SK-N-SH treated with all-trans-retinoic acid at 6 μM for 48 hours (cell line): ENCODE measurements at regions not wholly inside any gene's neighbourhood (a gene's known extent, or its start where the extent isn't known, plus 50 kb on each side); places are given as distances from the start of the nearest gene placed in this dataset.

Experiments used
- ATAC-seq: fragments of 200-7000 bp; cut with Tn5 transposase; 3 replicates; pipeline ENCODE4 v1.9.1; 2020; ENCODE audit warnings: mild to moderate bottlenecking, moderate library complexity
- BACH2 ChIP-seq: fragments of 250-450 bp; sonication (Bioruptor Pico); IDR thresholded peaks from 2 replicates; pipeline ENCODE4 v1.9.0; 2021; ENCODE audit warnings: mild to moderate bottlenecking, borderline replicate concordance
- CSDC2 ChIP-seq: fragments of 250-450 bp; sonication (Bioruptor Pico); IDR thresholded peaks from 2 replicates; pipeline ENCODE4 v1.5.0; 2020; ENCODE audit warnings: mild to moderate bottlenecking, moderate library complexity
- ESRRG ChIP-seq: fragments of 250-450 bp; sonication (Bioruptor Pico); IDR thresholded peaks from 2 replicates; pipeline ENCODE4 v1.6.1; 2021; ENCODE audit warnings: mild to moderate bottlenecking
- ISL1 ChIP-seq: fragments of 250-450 bp; sonication (Bioruptor Pico); IDR thresholded peaks from 2 replicates; pipeline ENCODE4 v2.1.2; 2022; ENCODE audit warnings: mild to moderate bottlenecking, moderate library complexity
- PPARA ChIP-seq: fragments of 250-450 bp; sonication (Bioruptor Pico); IDR thresholded peaks from 2 replicates; pipeline ENCODE4 v1.5.0; 2020; ENCODE audit warnings: mild to moderate bottlenecking, borderline replicate concordance
- RARB ChIP-seq: fragments of 250-450 bp; sonication (Bioruptor Pico); IDR thresholded peaks from 2 replicates; pipeline ENCODE4 v1.8.0; 2021; ENCODE audit warnings: mild to moderate bottlenecking, moderate library complexity
- SNAI2 ChIP-seq: fragments of 250-450 bp; sonication (Bioruptor Pico); IDR thresholded peaks from 2 replicates; pipeline ENCODE4 v1.5.0; 2020; ENCODE audit warnings: mild to moderate bottlenecking, moderate library complexity
- TCF4 ChIP-seq: fragments of 250-450 bp; sonication (Bioruptor Pico); IDR thresholded peaks from 2 replicates; pipeline ENCODE4 v1.8.0; 2021; ENCODE audit warnings: mild to moderate bottlenecking, moderate library complexity, borderline replicate concordance
- TOX ChIP-seq: fragments of 250-450 bp; sonication (Bioruptor Pico); IDR thresholded peaks from 2 replicates; pipeline ENCODE4 v1.8.0; 2021; ENCODE audit warnings: mild to moderate bottlenecking, moderate library complexity, borderline replicate concordance
- ZC3H10 ChIP-seq: fragments of 250-450 bp; sonication (Bioruptor Pico); IDR thresholded peaks from 2 replicates; pipeline ENCODE4 v1.5.1; 2021; ENCODE audit warnings: mild to moderate bottlenecking, moderate library complexity
- ZFP3 ChIP-seq: fragments of 250-450 bp; sonication (Bioruptor Pico); IDR thresholded peaks from 2 replicates; pipeline ENCODE4 v1.5.0; 2020; ENCODE audit warnings: mild to moderate bottlenecking, moderate library complexity
- ZFP30 ChIP-seq: fragments of 450-650 bp; formaldehyde crosslinking; IDR thresholded peaks from 2 replicates; pipeline ENCODE4 v1.5.0; 2022; ENCODE audit warnings: mild to moderate bottlenecking, moderate library complexity
- ZNF565 ChIP-seq: fragments of 450-650 bp; formaldehyde crosslinking; conservative IDR thresholded peaks from 2 replicates; pipeline ENCODE4 v1.5.0; 2020; ENCODE audit warnings: low read depth, mild to moderate bottlenecking, moderate library complexity
- ZNF70 ChIP-seq: fragments of 450-650 bp; formaldehyde crosslinking; IDR thresholded peaks from 2 replicates; pipeline ENCODE4 v1.5.0; 2020; ENCODE audit warnings: mild to moderate bottlenecking, moderate library complexity
- ZNF8 ChIP-seq: fragments of 450-650 bp; formaldehyde crosslinking; IDR thresholded peaks from 2 replicates; pipeline ENCODE4 v1.5.0; 2020; ENCODE audit warnings: mild to moderate bottlenecking, moderate library complexity
- TF ChIP-seq, protein P1 (sequence below): fragments of 250-450 bp; sonication (Bioruptor Pico); IDR thresholded peaks from 2 replicates; pipeline ENCODE4 v1.5.1; 2020; ENCODE audit warnings: low read depth, mild to moderate bottlenecking, moderate library complexity
- TF ChIP-seq, protein P2 (sequence below): fragments of 250-450 bp; sonication (Bioruptor Pico); IDR thresholded peaks from 2 replicates; pipeline ENCODE4 v1.5.0; 2020; ENCODE audit warnings: mild to moderate bottlenecking, moderate library complexity
- TF ChIP-seq, protein P3 (sequence below): fragments of 250-450 bp; sonication (Bioruptor Pico); IDR thresholded peaks from 2 replicates; pipeline ENCODE4 v1.8.0; 2020; ENCODE audit warnings: mild to moderate bottlenecking, moderate library complexity, borderline replicate concordance
- TF ChIP-seq, protein P4 (sequence below): fragments of 250-450 bp; sonication (Bioruptor Pico); IDR thresholded peaks from 2 replicates; pipeline ENCODE4 v1.8.0; 2021; ENCODE audit warnings: low read depth, mild to moderate bottlenecking, moderate library complexity, borderline replicate concordance
- TF ChIP-seq, protein P5 (sequence below): fragments of 250-450 bp; sonication (Bioruptor Pico); IDR thresholded peaks from 2 replicates; pipeline ENCODE4 v1.5.1; 2021; ENCODE audit warnings: mild to moderate bottlenecking, moderate library complexity

DNA sequence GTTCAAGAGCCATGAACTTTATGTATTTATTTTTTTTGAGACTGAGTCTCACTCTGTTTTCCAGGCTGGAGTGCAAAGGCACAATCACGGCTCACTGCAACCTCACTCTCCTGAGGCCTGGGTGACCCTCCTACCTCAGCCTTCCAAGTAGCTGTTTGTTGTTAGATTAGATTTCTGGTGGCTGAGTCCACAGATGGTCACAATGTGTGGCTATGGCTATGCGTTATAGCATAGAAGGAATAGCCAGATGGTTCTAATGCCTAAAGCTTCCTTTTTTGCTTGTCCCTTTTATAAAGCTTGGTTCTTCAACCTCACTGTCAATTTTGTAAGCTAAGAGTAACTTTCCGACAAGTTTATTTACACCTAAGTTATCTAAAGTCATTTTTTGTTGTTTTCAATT, 62.3 kb upstream of the FMN2 start:
- TF ChIP-seq, protein P1, sequence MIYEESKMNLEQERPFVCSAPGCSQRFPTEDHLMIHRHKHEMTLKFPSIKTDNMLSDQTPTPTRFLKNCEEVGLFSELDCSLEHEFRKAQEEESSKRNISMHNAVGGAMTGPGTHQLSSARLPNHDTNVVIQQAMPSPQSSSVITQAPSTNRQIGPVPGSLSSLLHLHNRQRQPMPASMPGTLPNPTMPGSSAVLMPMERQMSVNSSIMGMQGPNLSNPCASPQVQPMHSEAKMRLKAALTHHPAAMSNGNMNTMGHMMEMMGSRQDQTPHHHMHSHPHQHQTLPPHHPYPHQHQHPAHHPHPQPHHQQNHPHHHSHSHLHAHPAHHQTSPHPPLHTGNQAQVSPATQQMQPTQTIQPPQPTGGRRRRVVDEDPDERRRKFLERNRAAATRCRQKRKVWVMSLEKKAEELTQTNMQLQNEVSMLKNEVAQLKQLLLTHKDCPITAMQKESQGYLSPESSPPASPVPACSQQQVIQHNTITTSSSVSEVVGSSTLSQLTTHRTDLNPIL (CRISPR knock-in tag), result no peak
- TF ChIP-seq ZC3H10 (no peak), BACH2 (CRISPR knock-in tag) (no peak), SNAI2 (no peak), TCF4 (no peak), ISL1 (CRISPR knock-in tag) (no peak), ZFP30 (CRISPR knock-in tag) (no peak), ZNF8 (CRISPR knock-in tag) (no peak), ZNF70 (CRISPR knock-in tag) (no peak), RARB (no peak), PPARA (CRISPR knock-in tag) (no peak), ZFP3 (CRISPR knock-in tag) (no peak), ESRRG (no peak), CSDC2 (CRISPR knock-in tag) (no peak), ZNF565 (CRISPR knock-in tag) (no peak)
- TF ChIP-seq, protein P2, sequence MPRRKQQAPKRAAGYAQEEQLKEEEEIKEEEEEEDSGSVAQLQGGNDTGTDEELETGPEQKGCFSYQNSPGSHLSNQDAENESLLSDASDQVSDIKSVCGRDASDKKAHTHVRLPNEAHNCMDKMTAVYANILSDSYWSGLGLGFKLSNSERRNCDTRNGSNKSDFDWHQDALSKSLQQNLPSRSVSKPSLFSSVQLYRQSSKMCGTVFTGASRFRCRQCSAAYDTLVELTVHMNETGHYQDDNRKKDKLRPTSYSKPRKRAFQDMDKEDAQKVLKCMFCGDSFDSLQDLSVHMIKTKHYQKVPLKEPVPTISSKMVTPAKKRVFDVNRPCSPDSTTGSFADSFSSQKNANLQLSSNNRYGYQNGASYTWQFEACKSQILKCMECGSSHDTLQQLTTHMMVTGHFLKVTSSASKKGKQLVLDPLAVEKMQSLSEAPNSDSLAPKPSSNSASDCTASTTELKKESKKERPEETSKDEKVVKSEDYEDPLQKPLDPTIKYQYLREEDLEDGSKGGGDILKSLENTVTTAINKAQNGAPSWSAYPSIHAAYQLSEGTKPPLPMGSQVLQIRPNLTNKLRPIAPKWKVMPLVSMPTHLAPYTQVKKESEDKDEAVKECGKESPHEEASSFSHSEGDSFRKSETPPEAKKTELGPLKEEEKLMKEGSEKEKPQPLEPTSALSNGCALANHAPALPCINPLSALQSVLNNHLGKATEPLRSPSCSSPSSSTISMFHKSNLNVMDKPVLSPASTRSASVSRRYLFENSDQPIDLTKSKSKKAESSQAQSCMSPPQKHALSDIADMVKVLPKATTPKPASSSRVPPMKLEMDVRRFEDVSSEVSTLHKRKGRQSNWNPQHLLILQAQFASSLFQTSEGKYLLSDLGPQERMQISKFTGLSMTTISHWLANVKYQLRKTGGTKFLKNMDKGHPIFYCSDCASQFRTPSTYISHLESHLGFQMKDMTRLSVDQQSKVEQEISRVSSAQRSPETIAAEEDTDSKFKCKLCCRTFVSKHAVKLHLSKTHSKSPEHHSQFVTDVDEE (CRISPR knock-in tag), result no peak
- TF ChIP-seq, protein P3, sequence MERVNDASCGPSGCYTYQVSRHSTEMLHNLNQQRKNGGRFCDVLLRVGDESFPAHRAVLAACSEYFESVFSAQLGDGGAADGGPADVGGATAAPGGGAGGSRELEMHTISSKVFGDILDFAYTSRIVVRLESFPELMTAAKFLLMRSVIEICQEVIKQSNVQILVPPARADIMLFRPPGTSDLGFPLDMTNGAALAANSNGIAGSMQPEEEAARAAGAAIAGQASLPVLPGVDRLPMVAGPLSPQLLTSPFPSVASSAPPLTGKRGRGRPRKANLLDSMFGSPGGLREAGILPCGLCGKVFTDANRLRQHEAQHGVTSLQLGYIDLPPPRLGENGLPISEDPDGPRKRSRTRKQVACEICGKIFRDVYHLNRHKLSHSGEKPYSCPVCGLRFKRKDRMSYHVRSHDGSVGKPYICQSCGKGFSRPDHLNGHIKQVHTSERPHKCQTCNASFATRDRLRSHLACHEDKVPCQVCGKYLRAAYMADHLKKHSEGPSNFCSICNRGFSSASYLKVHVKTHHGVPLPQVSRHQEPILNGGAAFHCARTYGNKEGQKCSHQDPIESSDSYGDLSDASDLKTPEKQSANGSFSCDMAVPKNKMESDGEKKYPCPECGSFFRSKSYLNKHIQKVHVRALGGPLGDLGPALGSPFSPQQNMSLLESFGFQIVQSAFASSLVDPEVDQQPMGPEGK, result no peak
- TF ChIP-seq, protein P4, sequence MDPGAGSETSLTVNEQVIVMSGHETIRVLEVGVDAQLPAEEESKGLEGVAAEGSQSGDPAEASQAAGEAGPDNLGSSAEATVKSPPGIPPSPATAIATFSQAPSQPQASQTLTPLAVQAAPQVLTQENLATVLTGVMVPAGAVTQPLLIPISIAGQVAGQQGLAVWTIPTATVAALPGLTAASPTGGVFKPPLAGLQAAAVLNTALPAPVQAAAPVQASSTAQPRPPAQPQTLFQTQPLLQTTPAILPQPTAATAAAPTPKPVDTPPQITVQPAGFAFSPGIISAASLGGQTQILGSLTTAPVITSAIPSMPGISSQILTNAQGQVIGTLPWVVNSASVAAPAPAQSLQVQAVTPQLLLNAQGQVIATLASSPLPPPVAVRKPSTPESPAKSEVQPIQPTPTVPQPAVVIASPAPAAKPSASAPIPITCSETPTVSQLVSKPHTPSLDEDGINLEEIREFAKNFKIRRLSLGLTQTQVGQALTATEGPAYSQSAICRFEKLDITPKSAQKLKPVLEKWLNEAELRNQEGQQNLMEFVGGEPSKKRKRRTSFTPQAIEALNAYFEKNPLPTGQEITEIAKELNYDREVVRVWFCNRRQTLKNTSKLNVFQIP (CRISPR knock-in tag), result no peak
- TF ChIP-seq, protein P5, sequence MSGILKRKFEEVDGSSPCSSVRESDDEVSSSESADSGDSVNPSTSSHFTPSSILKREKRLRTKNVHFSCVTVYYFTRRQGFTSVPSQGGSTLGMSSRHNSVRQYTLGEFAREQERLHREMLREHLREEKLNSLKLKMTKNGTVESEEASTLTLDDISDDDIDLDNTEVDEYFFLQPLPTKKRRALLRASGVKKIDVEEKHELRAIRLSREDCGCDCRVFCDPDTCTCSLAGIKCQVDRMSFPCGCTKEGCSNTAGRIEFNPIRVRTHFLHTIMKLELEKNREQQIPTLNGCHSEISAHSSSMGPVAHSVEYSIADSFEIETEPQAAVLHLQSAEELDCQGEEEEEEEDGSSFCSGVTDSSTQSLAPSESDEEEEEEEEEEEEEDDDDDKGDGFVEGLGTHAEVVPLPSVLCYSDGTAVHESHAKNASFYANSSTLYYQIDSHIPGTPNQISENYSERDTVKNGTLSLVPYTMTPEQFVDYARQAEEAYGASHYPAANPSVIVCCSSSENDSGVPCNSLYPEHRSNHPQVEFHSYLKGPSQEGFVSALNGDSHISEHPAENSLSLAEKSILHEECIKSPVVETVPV (CRISPR knock-in tag), result no peak
- ATAC-seq, result peak; percentile 37

DNA sequence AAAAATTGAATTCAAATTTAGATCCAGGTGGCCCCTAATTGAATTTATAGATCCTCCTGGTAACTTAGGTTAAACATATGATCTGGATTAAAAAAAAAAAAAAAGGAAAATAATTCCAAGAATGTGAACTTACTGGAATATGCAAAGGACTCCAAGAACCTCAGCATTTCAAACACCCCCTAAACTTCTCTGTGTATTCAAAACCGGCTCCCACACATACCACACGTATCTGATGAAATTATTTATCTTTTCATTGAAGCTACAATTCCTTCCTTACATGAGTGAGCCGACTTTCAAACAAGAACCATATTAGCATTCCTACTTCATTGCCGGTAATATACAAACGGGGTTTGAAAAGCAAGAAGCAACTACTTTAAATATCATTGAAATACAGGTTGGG, 61.4 kb upstream of the FMN2 start:
- ATAC-seq, result peak; percentile 33
- TF ChIP-seq, protein P3, result no peak

DNA sequence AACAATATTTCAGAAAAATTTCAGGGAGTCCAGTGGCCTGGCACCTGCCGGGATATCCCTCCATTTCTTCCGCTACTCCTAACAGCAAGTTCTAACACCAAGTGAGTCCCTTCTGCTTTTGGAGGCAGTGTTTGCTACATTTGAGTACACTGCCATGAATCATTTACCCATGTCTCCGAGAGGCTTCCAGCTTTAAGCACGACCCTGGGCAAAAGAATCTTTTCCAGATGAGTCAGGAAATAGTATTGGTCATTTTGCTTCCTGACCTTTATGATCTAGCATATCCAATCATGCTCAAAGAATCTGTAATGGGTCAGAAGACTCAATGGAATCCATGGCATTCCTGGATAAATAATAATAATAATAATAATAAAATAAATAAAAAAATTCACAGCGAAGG, 60.7 kb upstream of the FMN2 start:
- TF ChIP-seq SNAI2 (no peak), TOX (CRISPR knock-in tag) (peak; percentile 19; the same call in 1 of the 2 replicates)

More for the DNA sequence above, 60.7 kb upstream of the FMN2 start:
- ATAC-seq, result peak; percentile 85
